GM23338 (cell line): ENCODE measurements at regions not wholly inside any gene's neighbourhood (a gene's known extent, or its start where the extent isn't known, plus 50 kb on each side); places are given as distances from the start of the nearest gene placed in this dataset.

Experiments used
- ATAC-seq: fragments of 200-7000 bp; cut with Tn5 transposase; 3 replicates; pipeline ENCODE4 v1.9.1; 2020
- DNase-seq: peaks from one replicate; pipeline ENCODE4 v3.0.0-alpha.2; 2015; ENCODE audit warnings: low spot score
- H2AFZ ChIP-seq: fragments of 200-600 bp; sonication (generic); 2 replicates; pipeline ENCODE4 v1.8.0; 2016; ENCODE audit warnings: antibody characterized with exemption, mild to moderate bottlenecking, moderate library complexity
- H3F3A ChIP-seq: fragments of 200-600 bp; sonication (generic); replicated peaks from 2 replicates; pipeline ENCODE4 v1.8.0; 2017; ENCODE audit warnings: antibody characterized with exemption, mixed run types, low read depth
- H3K27ac ChIP-seq: fragments of 200-600 bp; sonication (generic); 2 replicates; pipeline ENCODE4 v1.6.1; 2016; ENCODE audit warnings: low read depth
- H3K27me3 ChIP-seq: fragments of 200-600 bp; sonication (generic); 2 replicates; pipeline ENCODE4 v1.8.0; 2016; ENCODE audit warnings: mild to moderate bottlenecking, mixed run types, moderate library complexity; ENCODE audit not compliant: insufficient read depth
- H3K36me3 ChIP-seq: fragments of 200-600 bp; sonication (generic); 2 replicates; pipeline ENCODE4 v1.8.0; 2016; ENCODE audit warnings: mild to moderate bottlenecking; ENCODE audit not compliant: insufficient read depth
- H3K4me1 ChIP-seq: fragments of 200-600 bp; sonication (generic); 2 replicates; pipeline ENCODE4 v1.8.0; 2016; ENCODE audit warnings: mild to moderate bottlenecking, moderate library complexity; ENCODE audit not compliant: insufficient read depth
- H3K4me2 ChIP-seq: fragments of 200-600 bp; sonication (generic); 2 replicates; pipeline ENCODE4 v1.7.1; 2017; ENCODE audit warnings: mixed run types
- H3K4me3 ChIP-seq: fragments of 200-600 bp; sonication (generic); 2 replicates; pipeline ENCODE4 v1.6.1; 2016; ENCODE audit warnings: mixed run types
- H3K79me2 ChIP-seq: fragments of 200-600 bp; sonication (generic); replicated peaks from 2 replicates; pipeline ENCODE4 v1.8.0; 2017; ENCODE audit warnings: mild to moderate bottlenecking; ENCODE audit not compliant: insufficient read depth
- H3K9me2 ChIP-seq: fragments of 200-600 bp; sonication (generic); 2 replicates; pipeline ENCODE4 v1.8.0; 2017; ENCODE audit not compliant: insufficient read depth
- H4K20me1 ChIP-seq: fragments of 200-600 bp; sonication (generic); replicated peaks from 2 replicates; pipeline ENCODE4 v1.8.0; 2017; ENCODE audit warnings: mild to moderate bottlenecking; ENCODE audit not compliant: insufficient read depth
- H3K27ac Mint-ChIP-seq: 2 replicates; pipeline ENCODE4 v1.8.0; 2020; ENCODE audit warnings: inconsistent platforms, mild to moderate bottlenecking, moderate library complexity, mixed read lengths
- H3K27me3 Mint-ChIP-seq: 3 replicates; pipeline ENCODE4 v1.8.0; 2022; ENCODE audit warnings: low read depth, mild to moderate bottlenecking, moderate library complexity, mixed read lengths, inconsistent platforms; ENCODE audit not compliant: insufficient read depth, poor library complexity
- H3K36me3 Mint-ChIP-seq: 3 replicates; pipeline ENCODE4 v1.8.0; 2021; ENCODE audit warnings: low read depth, mild to moderate bottlenecking, inconsistent platforms, moderate library complexity, mixed read lengths
- H3K4me1 Mint-ChIP-seq: 3 replicates; pipeline ENCODE4 v1.8.0; 2020; ENCODE audit warnings: mild to moderate bottlenecking, inconsistent platforms, mixed read lengths
- H3K4me3 Mint-ChIP-seq: 3 replicates; pipeline ENCODE4 v1.8.0; 2021; ENCODE audit warnings: moderate library complexity, mild to moderate bottlenecking, inconsistent platforms, mixed read lengths
- H3K9me3 Mint-ChIP-seq: 3 replicates; pipeline ENCODE4 v1.8.0; 2020; ENCODE audit warnings: moderate library complexity, mild to moderate bottlenecking, inconsistent platforms, mixed read lengths
- CREB1 ChIP-seq: fragments of 250-450 bp; sonication (Bioruptor Pico); IDR thresholded peaks from 2 replicates; pipeline ENCODE4 v1.5.0; 2020; ENCODE audit warnings: low read depth, mild to moderate bottlenecking, moderate library complexity
- CTCF ChIP-seq, 2 experiments: fragments of 200-600 bp in 1 of 2; sonication (generic) in 1 of 2; conservative IDR thresholded peaks; 2 replicates each; pipeline versions ENCODE4 v1.5.1 to v1.6.1; 2016 to 2017; ENCODE audit warnings: antibody characterized with exemption in 2 of 2, low read depth in 2 of 2, mild to moderate bottlenecking in 2 of 2, moderate library complexity in 1 of 2
- ETS1 ChIP-seq: IDR thresholded peaks from 2 replicates; pipeline ENCODE4 v1.6.1; 2016; ENCODE audit warnings: antibody characterized with exemption
- EZH2 ChIP-seq: fragments of 200-600 bp; sonication (generic); IDR thresholded peaks from one replicate; pipeline ENCODE4 v1.8.0; 2017; ENCODE audit warnings: antibody characterized with exemption, mild to moderate bottlenecking, low read depth; ENCODE audit not compliant: unreplicated experiment
- JUNB ChIP-seq: IDR thresholded peaks from one replicate; pipeline ENCODE4 v1.6.1; 2016; ENCODE audit warnings: antibody characterized with exemption; ENCODE audit not compliant: unreplicated experiment
- REST ChIP-seq: IDR thresholded peaks from one replicate; pipeline ENCODE4 v1.6.1; 2018; ENCODE audit warnings: antibody characterized with exemption; ENCODE audit not compliant: unreplicated experiment
- ZNF114 ChIP-seq: fragments of 250-450 bp; sonication (Bioruptor Pico); IDR thresholded peaks from 2 replicates; pipeline ENCODE4 v1.5.0; 2020; ENCODE audit warnings: mild to moderate bottlenecking, moderate library complexity
- ZNF331 ChIP-seq: fragments of 250-450 bp; sonication (Bioruptor Pico); IDR thresholded peaks from 2 replicates; pipeline ENCODE4 v1.5.0; 2020; ENCODE audit warnings: low read depth, mild to moderate bottlenecking, moderate library complexity
- ZNF462 ChIP-seq: fragments of 250-450 bp; sonication (Bioruptor Pico); IDR thresholded peaks from 2 replicates; pipeline ENCODE4 v1.5.0; 2020; ENCODE audit warnings: mild to moderate bottlenecking, moderate library complexity

GRCh38 chr4:180566492-180566891, 1676.7 kb upstream of the TENM3 start:
- Histone ChIP-seq H2AFZ (no peak overlapping the region), H3K4me2 (no peak overlapping the region), H3K27me3 (no peaks in the 10 kb centered on the region), H3K4me1 (no peaks in the 10 kb centered on the region), H3K9me2 (peaks cover 2% of the 10 kb centered on the region; the same call in 1 of the 2 replicates), H3K79me2 (no peaks in the 10 kb centered on the region), H3K4me3 (no peak overlapping the region), H3K36me3 (no peaks in the 10 kb centered on the region), H4K20me1 (no peaks in the 10 kb centered on the region), H3F3A (no peaks in the 10 kb centered on the region), H3K27ac (no peak overlapping the region)
- no peaks in the 10 kb centered on the region; the same call in 2 of the 3 replicates for H3K9me3 Mint-ChIP-seq
- no peaks in the 10 kb centered on the region for H3K4me1 Mint-ChIP-seq
- H3K27ac Mint-ChIP-seq, result no peak overlapping the region
- TF ChIP-seq ZNF331 (CRISPR knock-in tag) (no peak), JUNB (no peak), EZH2 (no peak)
- ATAC-seq, result no peak
- no peak overlapping the region for H3K4me3 Mint-ChIP-seq
- peaks cover 5% of the 10 kb centered on the region for H3K27me3 Mint-ChIP-seq
- no peak for DNase-seq
- H3K36me3 Mint-ChIP-seq, result no peaks in the 10 kb centered on the region

GRCh38 chr4:180567080-180567479, 1676.1 kb upstream of the TENM3 start:
- Histone ChIP-seq H3K27ac (no peak overlapping the region), H3K9me2 (peaks cover 2% of the 10 kb centered on the region; the same call in 1 of the 2 replicates), H3K4me1 (no peaks in the 10 kb centered on the region), H3K36me3 (no peaks in the 10 kb centered on the region), H3K4me3 (no peak overlapping the region), H3K79me2 (no peaks in the 10 kb centered on the region), H2AFZ (no peak overlapping the region), H3K4me2 (no peak overlapping the region), H3K27me3 (no peaks in the 10 kb centered on the region), H3F3A (no peaks in the 10 kb centered on the region), H4K20me1 (no peaks in the 10 kb centered on the region)
- Mint-ChIP-seq H3K4me1 (peaks cover 5% of the 10 kb centered on the region; the same call in 2 of the 3 replicates), H3K36me3 (no peaks in the 10 kb centered on the region), H3K27me3 (peaks cover 5% of the 10 kb centered on the region), H3K27ac (no peak overlapping the region), H3K4me3 (no peak overlapping the region), H3K9me3 (no peaks in the 10 kb centered on the region; the same call in 2 of the 3 replicates)
- DNase-seq (no peak), ATAC-seq (no peak)
- TF ChIP-seq JUNB (no peak), ZNF331 (CRISPR knock-in tag) (no peak), ZNF462 (CRISPR knock-in tag) (no peak), EZH2 (no peak), ZNF114 (no peak), ETS1 (no peak), REST (no peak), CREB1 (no peak), CTCF (conservative IDR thresholded peaks at IDR 0.05; ENCODE audit: low read depth in 2 of 2) (no peak)
